Lung (tissue), 11 donors: ENCODE measurements at regions not wholly inside any gene's neighbourhood (a gene's known extent, or its start where the extent isn't known, plus 50 kb on each side); places are given as distances from the start of the nearest gene placed in this dataset.
A peak's percentile ranks its signal among the peaks of the same experiment; 100 is the strongest.

Experiments
- ATAC-seq: fragments of 200-7000 bp; cut with Tn5 transposase; one replicate; pipeline ENCODE4 v1.9.1; 2020; ENCODE audit warnings: moderate number of reproducible peaks; ENCODE audit not compliant: insufficient read depth, low FRiP score
- DNase-seq, 3 donors: peaks; one replicate each; pipeline ENCODE4 v3.0.0-alpha.2; 2013 to 2017
- H3K27ac ChIP-seq, 2 donors: one replicate each; pipeline ENCODE4 v1.5.1; 2013; ENCODE audit warnings: mild to moderate bottlenecking in 2 of 2, moderate library complexity in 2 of 2, control low read depth in 1 of 2, inconsistent platforms in 1 of 2, low read depth in 1 of 2, low read length in 1 of 2
- H3K27me3 ChIP-seq, 3 donors: one replicate each; pipeline ENCODE4 v1.5.1; 2013; ENCODE audit warnings: low read length in 2 of 3; ENCODE audit not compliant: control insufficient read depth in 3 of 3, insufficient read depth in 3 of 3
- H3K36me3 ChIP-seq, 4 donors: one replicate each; pipeline ENCODE4 v1.5.1; 2013; ENCODE audit warnings: low read length in 4 of 4, mild to moderate bottlenecking in 1 of 4, moderate library complexity in 1 of 4; ENCODE audit not compliant: control insufficient read depth in 4 of 4, insufficient read depth in 4 of 4
- H3K4me1 ChIP-seq, 5 donors: one replicate each; pipeline ENCODE4 v1.5.1; 2013; ENCODE audit warnings: low read length in 5 of 5, mild to moderate bottlenecking in 2 of 5, moderate library complexity in 1 of 5; ENCODE audit not compliant: control insufficient read depth in 5 of 5, insufficient read depth in 5 of 5
- H3K4me3 ChIP-seq: one replicate; pipeline ENCODE4 v1.5.1; 2013; ENCODE audit warnings: mild to moderate bottlenecking, control low read depth, moderate library complexity
- H3K9ac ChIP-seq, 2 donors: one replicate each; pipeline ENCODE4 v1.5.1; 2013; ENCODE audit warnings: low read length in 2 of 2, control low read depth in 1 of 2; ENCODE audit not compliant: insufficient read depth in 1 of 2
- H3K9me3 ChIP-seq, 4 donors: one replicate each; pipeline ENCODE4 v1.5.1; 2013; ENCODE audit warnings: low read length in 3 of 4, mild to moderate bottlenecking in 1 of 4, moderate library complexity in 1 of 4; ENCODE audit not compliant: control insufficient read depth in 4 of 4, insufficient read depth in 3 of 4
- WGBS, 2 donors: extraction: QIAGEN DNeasy Blood & Tissue Kit; methylation state at CpG; one replicate each; pipeline ENCODE4 v1.1.7; 2013; 5-methylcytosine and 5-hydroxymethylcytosine counted together
- TF ChIP-seq, protein P1 (sequence below): IDR thresholded peaks from 2 replicates; pipeline ENCODE4 v1.5.1; 2012; ENCODE audit warnings: mild to moderate bottlenecking; ENCODE audit errors: control extremely low read depth, extremely low read depth
- donor health status: control.
- donor health status: control.
- donor health status: Bipolar disorder and iron deficiency.
- donor health status: healthy.
- donor health status: DM: yes; HTN: yes; CAD: no.

DNA sequence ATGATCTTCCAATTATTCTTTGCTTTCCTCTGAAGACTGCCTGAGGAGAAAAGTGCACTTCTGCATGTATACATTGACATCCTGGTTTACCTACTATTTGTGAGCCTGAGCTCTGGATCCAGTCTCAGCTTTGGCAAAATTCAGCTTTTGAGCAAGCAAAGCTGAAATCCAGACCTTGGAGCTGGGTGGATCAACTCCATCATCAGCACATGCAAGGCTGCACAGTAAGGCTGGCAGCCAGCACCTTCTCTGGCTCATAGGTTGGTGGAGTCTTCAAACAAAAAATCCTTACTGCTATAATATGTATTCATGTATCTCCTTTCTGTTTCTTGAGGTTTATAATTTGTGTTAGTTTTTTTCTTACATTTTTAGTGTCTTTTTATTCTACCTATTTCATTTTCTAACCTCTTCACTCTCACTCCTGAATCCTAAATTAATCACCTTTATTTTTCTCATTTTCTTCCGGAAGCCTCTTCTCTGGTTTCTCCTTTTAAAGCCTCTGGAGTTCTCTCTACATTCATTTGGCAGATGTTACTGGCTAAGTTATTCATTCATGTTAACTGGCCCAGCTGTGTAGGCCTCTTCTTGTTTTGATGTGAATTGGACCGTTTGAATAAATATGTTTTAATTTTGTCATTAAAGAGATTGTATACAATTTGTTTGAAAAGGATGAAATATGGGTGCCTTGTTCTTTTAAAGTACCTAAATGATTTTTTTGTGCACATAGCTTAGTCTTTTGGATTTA is 224.8 kb downstream of the DACT1 start:
- no peak overlapping the region for H3K9ac ChIP-seq
- 86 to 88% methylated on average over 2 of the region's 2 CpGs for WGBS, 2 donors
- H3K4me3 ChIP-seq = no peak overlapping the region
- H3K4me1 ChIP-seq = peaks cover 0 to 41% (median 0%) of the 10 kb centered on the region in 5 donors
- no peak for ATAC-seq
- TF ChIP-seq, protein P1, sequence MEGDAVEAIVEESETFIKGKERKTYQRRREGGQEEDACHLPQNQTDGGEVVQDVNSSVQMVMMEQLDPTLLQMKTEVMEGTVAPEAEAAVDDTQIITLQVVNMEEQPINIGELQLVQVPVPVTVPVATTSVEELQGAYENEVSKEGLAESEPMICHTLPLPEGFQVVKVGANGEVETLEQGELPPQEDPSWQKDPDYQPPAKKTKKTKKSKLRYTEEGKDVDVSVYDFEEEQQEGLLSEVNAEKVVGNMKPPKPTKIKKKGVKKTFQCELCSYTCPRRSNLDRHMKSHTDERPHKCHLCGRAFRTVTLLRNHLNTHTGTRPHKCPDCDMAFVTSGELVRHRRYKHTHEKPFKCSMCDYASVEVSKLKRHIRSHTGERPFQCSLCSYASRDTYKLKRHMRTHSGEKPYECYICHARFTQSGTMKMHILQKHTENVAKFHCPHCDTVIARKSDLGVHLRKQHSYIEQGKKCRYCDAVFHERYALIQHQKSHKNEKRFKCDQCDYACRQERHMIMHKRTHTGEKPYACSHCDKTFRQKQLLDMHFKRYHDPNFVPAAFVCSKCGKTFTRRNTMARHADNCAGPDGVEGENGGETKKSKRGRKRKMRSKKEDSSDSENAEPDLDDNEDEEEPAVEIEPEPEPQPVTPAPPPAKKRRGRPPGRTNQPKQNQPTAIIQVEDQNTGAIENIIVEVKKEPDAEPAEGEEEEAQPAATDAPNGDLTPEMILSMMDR = no peak
- no peaks in the 10 kb centered on the region for H3K27me3 ChIP-seq
- no peak overlapping the region for H3K27ac ChIP-seq
- H3K36me3 ChIP-seq = peaks cover 0 to 3% (median 0%) of the 10 kb centered on the region in 4 donors
- peaks cover 0 to 9% (median 4%) of the 10 kb centered on the region in 4 donors for H3K9me3 ChIP-seq
- peak in 2 of 3 donors; percentile 49 to 51 for DNase-seq

DNA sequence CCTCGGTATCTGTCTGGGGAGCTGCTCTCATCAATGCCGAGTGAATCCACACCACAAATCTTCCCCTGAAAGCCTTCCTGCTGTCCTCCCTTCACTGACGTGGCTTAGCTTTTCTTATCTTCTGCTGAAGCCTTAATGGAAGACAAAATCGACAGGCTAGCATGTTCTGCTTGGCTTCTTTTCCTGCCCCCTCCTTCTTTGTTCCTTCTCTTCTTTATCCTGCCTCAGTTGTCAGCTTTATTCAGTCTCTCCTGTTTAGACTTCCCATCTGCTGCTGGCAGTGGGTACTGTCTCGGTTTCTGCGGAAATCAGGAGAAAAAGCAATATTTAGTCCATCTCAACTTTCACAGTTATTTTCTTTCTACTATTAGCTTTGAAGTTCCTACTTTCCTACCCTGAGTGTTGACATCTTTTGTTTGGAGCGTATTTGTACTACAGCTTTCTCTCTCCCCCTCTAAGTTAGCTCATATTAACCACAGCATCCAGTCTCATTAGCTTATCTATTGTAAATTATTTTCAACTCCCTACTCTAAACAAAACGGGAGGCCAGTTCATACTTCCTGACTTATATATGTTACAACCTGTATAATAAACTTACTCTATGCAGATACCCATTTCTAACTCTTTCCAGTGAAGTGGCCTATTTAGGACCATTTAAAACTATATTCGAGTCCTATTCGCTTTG is 226.0 kb downstream of the DACT1 start:
- no peaks in the 10 kb centered on the region for H3K27me3 ChIP-seq
- ATAC-seq = no peak
- no peak overlapping the region for H3K4me3 ChIP-seq
- H3K9ac ChIP-seq = no peak overlapping the region
- 67 to 72% methylated on average over 10 of the region's 10 CpGs for WGBS, 2 donors
- H3K9me3 ChIP-seq = peaks cover 0 to 9% (median under 1%) of the 10 kb centered on the region in 4 donors
- H3K27ac ChIP-seq = no peak overlapping the region
- DNase-seq = peak; percentile 33 to 81 (median 78)
- TF ChIP-seq, protein P1 = no peak
- peaks cover 0 to 41% (median 0%) of the 10 kb centered on the region in 5 donors for H3K4me1 ChIP-seq
- H3K36me3 ChIP-seq = no peaks in the 10 kb centered on the region

DNA sequence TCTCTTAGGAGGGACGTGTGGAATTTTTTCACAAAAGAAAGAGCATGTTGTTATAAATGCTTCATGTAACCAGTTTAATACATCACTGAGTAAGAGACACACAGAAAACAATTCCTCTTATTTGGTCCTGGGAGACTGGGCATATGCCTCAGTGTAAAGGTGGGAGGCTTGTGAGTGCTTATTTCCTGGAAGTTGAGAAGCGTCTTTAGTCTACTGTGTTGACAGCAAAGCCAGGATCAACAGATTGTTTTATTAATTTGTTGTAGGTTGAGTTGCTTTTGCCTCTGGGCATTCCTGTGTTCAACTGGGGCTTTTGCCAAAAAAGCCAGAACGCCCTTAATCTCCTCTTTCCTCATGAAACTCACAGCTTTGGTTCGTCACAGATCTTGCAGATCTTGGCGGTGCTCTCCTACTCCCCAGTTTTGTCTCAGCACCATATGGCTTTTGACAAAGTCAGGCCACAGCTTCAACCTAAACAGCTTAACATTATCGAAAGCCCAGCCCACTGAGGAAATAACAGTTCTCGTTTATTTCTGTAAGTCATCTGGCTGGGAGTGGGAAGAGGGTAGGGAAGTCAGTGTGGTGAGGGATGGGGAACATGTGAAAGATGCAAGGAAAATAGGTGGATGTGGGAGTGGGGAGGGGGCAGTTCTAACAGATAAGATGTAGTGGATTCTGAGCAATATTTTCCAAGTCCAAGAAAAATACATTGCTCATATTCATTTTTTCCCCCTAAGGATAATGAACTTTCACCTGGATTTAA is 227.2 kb downstream of the DACT1 start:
- WGBS, 2 donors = 63 to 74% methylated on average over 7 of the region's 7 CpGs

More for the DNA sequence above, 227.2 kb downstream of the DACT1 start:
- Histone ChIP-seq H3K4me3 (no peak overlapping the region), H3K9me3 (peaks cover 0 to 6% (median 0%) of the 10 kb centered on the region in 4 donors), H3K9ac (no peak overlapping the region), H3K27ac (no peak overlapping the region), H3K4me1 (peaks cover 0 to 41% (median 0%) of the 10 kb centered on the region in 5 donors), H3K27me3 (no peaks in the 10 kb centered on the region), H3K36me3 (no peaks in the 10 kb centered on the region)
- TF ChIP-seq, protein P1 = no peak
- DNase-seq = peak; percentile 84 to 97 (median 97)
- no peak for ATAC-seq
